ENCODE measurements at regions not wholly inside any gene's neighbourhood (a gene's known extent, or its start where the extent isn't known, plus 50 kb on each side); places are given as distances from the start of the nearest gene placed in this dataset.

DNA sequence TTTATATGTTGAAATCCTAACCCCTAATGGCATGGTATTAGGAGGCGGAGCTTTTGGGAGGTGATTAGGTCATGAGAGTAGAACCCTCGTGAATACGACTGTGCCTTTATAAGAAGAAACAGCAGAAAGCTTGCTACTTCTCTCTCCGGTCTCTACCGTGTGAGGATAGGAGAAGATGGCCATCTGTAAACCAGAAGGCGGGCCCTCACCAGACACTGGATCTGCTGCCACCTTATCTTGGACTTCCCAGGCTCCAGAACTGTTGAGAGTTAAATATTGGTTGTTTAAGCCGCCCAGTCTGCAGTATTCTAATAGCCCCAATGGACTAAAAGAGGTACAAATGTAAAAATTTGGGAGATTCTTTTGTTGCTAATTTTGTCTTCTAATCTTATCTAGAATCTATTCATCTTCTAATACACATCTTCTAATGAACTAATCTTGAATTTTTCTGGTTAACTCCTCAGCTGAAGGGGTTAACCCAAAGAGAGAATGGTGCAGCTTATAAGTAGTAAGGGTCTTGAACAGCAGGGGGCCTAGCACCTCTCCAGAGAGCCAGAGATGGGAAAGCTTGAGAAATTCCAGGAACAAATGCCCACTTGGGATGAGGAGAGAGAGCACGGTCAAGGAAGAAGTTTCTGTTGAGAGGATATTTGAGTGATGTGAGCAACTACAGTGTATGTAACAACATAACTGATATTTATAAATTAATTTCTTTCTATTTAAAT is 264.0 kb upstream of the GRIP1 start:
- DNase-seq (ENCODE audit: low spot score) (no peak), ATAC-seq (no peak)
- intact Hi-C loops (cut with DNase I), result no loop called here

- intact Hi-C loops (cut with DNase I), result no loop called here
- DNase-seq (ENCODE audit: low spot score), result no peak
- ATAC-seq, result no peak
Observed at GRCh38 chr12:66944365-66944764, 265.5 kb upstream of the GRIP1 start.

- intact Hi-C loops (cut with DNase I), result no loop called here
- ATAC-seq (no peak), DNase-seq (ENCODE audit: low spot score) (no peak)
Observed at GRCh38 chr12:66945189-66945817, 266.4 kb upstream of the GRIP1 start.

GRCh38 chr12:66947119-66947518 is 268.2 kb upstream of the GRIP1 start:
- no peak for DNase-seq (ENCODE audit: low spot score)
- ATAC-seq, result no peak
- intact Hi-C loops (cut with DNase I), result no loop called here

DNA sequence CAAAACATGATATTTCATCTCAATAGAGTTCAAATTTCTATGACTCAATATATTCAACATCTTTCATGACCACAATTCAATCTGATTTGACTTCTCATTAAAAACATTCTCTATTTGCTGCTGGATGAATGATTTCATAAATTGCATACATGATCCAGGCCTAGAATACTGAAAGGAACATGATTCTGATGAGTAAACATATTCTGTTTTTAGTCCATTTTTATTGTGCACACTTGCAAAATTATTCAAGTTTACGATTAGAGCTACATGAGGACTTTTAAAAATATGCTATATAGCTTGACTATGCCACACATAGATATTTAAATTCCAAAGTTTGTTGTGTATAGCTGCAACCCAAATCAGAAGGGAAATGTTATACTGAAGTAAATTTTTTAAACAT is 273.8 kb upstream of the GRIP1 start:
- no peak for ATAC-seq
- DNase-seq (ENCODE audit: low spot score), result no peak
- intact Hi-C loops (cut with DNase I), result no loop called here

GRCh38 chr12:66956300-66956699 is 277.4 kb upstream of the GRIP1 start:
- intact Hi-C loops (cut with DNase I), result no loop called here
- no peak for ATAC-seq
- DNase-seq (ENCODE audit: low spot score), result no peak

- ATAC-seq (no peak), DNase-seq (ENCODE audit: low spot score) (no peak)
- intact Hi-C loops (cut with DNase I), result no loop called here
Observed at GRCh38 chr12:66959276-66959675, 280.4 kb upstream of the GRIP1 start.

DNA sequence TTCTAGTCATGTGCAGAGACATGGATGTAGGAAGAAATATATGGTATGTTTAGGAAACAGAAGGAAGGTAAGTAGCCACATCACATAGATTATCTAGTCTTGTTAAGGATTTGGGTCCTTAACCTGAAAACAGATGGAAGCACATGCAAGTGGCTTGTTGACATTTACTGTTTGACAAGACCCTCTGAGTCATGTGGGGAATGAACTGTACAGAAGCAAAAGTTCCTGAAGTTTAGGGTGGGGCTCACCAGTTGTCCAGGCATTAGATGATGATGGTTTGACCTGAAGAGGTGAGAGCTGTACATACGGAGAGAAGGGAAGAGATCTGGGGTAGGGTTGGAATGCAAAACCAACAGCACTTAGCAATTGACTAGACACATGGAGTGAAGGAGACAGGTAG is 281.1 kb upstream of the GRIP1 start:
- DNase-seq (ENCODE audit: low spot score), result no peak
- no peak for ATAC-seq
- intact Hi-C loops (cut with DNase I), result no loop called here

DNA sequence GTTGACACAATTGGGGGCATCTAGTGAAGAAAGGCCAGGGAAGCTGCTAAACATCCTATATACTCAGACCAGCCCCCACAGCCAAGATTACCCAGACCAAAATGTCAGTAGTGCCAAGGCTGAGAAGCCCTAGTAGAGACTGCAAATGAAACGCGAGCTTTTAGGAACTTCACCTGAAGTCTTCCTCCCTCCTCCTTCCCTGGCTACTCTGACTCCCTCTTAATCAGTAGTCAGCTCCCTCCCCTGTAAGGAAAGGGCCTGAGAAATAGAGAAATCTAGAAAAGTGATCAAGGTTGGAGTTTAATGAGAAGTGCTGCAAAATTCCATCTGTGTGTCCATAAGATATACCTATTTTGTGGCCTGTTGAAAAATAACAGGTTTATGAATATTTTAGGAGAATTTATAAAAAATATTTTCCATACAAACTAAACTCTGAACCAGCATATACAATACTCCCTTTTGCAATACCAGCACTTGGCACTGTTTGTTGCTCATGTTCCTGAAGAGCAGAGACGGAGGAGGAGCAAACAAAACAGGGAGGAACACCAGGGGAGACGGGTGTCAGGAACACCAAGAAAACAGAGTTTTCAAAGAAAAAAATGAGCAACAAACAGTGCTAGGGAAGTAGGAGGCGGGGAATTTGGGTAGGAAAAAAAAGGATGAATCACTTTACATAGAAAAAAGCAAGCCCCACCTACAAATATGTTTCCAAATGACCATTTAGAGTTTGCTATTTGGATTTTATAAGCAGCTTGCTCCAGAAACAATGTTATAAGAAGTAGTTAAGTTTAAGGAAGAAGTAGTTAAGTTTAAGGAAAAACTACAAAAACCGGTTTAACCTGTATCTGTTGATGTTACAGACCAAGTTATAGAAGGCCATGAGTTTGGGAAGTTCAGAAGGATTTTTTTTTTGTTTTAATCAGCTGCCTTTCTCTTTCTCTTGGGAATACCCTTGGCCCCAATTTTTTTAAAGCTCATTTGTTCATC is 282.1 kb upstream of the GRIP1 start:
- no peak for ATAC-seq
- intact Hi-C loops (cut with DNase I), result no loop called here
- no peak for DNase-seq (ENCODE audit: low spot score)

- ATAC-seq (no peak), DNase-seq (ENCODE audit: low spot score) (no peak)
- intact Hi-C loops (cut with DNase I), result no loop called here
Observed at GRCh38 chr12:66962290-66962689, 283.4 kb upstream of the GRIP1 start.

GRCh38 chr12:66963901-66964300 is 285.0 kb upstream of the GRIP1 start:
- DNase-seq (ENCODE audit: low spot score), result no peak
- intact Hi-C loops (cut with DNase I), result no loop called here
- ATAC-seq, result no peak

- DNase-seq (ENCODE audit: low spot score) (no peak), ATAC-seq (no peak)
- intact Hi-C loops (cut with DNase I), result no loop called here
Observed at GRCh38 chr12:66964629-66965028, 285.8 kb upstream of the GRIP1 start.

GRCh38 chr12:66965621-66966020 is 286.7 kb upstream of the GRIP1 start:
- ATAC-seq (no peak), DNase-seq (ENCODE audit: low spot score) (no peak)
- intact Hi-C loops (cut with DNase I), result no loop called here

DNA sequence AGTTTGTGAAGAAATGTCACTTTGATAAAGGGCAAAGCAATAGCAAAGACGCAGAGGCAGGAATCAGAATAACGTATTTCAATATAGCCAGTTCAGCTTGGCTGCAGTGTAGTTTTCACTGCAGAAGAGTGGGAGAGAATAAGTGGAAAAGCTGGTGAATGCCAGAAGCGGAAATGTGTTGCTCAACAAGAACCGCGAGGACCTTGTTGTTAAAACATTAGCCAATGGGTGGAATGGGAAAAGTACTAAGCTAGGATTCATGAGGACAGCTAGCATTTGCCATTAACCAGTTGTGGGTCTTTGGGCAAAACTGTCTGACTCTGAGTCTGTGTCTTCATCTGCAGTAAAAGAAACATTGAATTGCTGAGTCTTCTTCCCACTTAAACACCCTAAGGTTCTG is 292.9 kb upstream of the GRIP1 start:
- intact Hi-C loops (cut with DNase I), result no loop called here
- no peak for ATAC-seq

DNA sequence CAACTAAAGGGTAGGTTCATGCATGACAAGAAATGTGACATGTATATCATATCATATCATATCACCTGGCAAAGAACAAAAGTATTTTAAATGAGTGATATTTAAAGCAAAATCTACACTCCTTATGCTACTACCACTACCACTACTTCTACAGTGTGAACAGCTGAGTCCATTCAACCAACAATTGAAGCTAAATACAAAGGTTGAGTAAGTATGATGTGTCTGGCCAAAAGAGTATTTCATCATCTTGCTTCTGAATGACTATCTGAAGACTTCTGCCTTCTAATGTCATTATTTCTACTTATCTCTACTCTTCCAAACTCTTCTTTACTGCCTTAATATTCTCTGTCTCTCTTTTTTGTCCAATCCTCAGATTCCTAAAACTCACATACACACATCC is 292.6 kb upstream of the CAND1 start:
- no peak for DNase-seq (ENCODE audit: low spot score)
- ATAC-seq, result no peak
- intact Hi-C loops (cut with DNase I), result no loop called here

More for the DNA sequence above, 292.9 kb upstream of the GRIP1 start:
- no peak for DNase-seq (ENCODE audit: low spot score)

DNA sequence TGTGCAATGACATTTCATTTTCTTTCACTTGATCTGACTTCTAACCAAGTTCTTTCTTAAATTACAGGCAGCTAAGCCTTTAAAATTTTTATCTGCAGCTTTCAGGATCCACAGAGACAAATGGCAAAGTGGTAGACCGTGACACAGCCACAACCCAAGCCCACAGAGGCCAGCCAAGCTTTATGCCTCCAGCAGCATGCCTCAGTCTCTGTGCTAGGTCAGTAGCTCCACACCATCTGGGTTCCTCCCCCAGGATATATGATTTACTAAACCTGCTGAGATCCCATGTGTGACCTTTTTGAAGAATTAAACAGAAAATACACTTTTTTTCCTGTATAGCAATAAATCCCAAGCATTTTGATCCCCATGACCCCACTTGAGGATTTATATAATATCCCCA is 290.4 kb upstream of the CAND1 start:
- ATAC-seq (no peak), DNase-seq (ENCODE audit: low spot score) (no peak)
- intact Hi-C loops (cut with DNase I), result no loop called here

- ATAC-seq, result no peak
- DNase-seq (ENCODE audit: low spot score), result no peak
- intact Hi-C loops (cut with DNase I), result no loop called here
Observed at GRCh38 chr12:66979251-66979650, 289.9 kb upstream of the CAND1 start.

GRCh38 chr12:66984077-66984476 is 285.1 kb upstream of the CAND1 start:
- intact Hi-C loops (cut with DNase I), result no loop called here
- no peak for ATAC-seq
- DNase-seq (ENCODE audit: low spot score), result no peak

GRCh38 chr12:66984962-66985361 is 284.2 kb upstream of the CAND1 start:
- intact Hi-C loops (cut with DNase I), result no loop called here
- DNase-seq (ENCODE audit: low spot score), result no peak
- ATAC-seq, result no peak

GRCh38 chr12:66999141-66999540 is 270.0 kb upstream of the CAND1 start:
- ATAC-seq (no peak), DNase-seq (ENCODE audit: low spot score) (no peak)
- intact Hi-C loops (cut with DNase I), result no loop called here

Data from sciatic nerve (tissue), 2 donors.